Gastroesophageal sphincter (tissue), 3 donors: ENCODE measurements at regions not wholly inside any gene's neighbourhood (a gene's known extent, or its start where the extent isn't known, plus 50 kb on each side); places are given as distances from the start of the nearest gene placed in this dataset.

ENCODE experiments used
- EP300 ChIP-seq: sonication (generic); formaldehyde crosslinking; IDR thresholded peaks from one replicate; pipeline ENCODE4 v1.6.1; 2017; ENCODE audit warnings: antibody characterized with exemption, mild to moderate bottlenecking
- POLR2A ChIP-seq, 2 donors: fragments of 450-650 bp; IDR thresholded peaks; one replicate each; pipeline ENCODE4 v1.6.1; 2017; ENCODE audit warnings: antibody characterized with exemption in 2 of 2, mild to moderate bottlenecking in 2 of 2, moderate library complexity in 1 of 2
- POLR2AphosphoS5 ChIP-seq: sonication (generic); formaldehyde crosslinking; IDR thresholded peaks from one replicate; pipeline ENCODE4 v1.6.1; 2017; ENCODE audit warnings: antibody characterized with exemption
- TF ChIP-seq, protein P1 (sequence below), 4 experiments: fragments of 200-600 bp in 2 of 4; fragments of 450-650 bp in 2 of 4; sonication (generic) in 1 of 4; IDR thresholded peaks; one replicate each; pipeline ENCODE4 v1.5.1; 2017 to 2019; ENCODE audit warnings: antibody characterized with exemption in 4 of 4, mild to moderate bottlenecking in 2 of 4, moderate library complexity in 2 of 4

DNA sequence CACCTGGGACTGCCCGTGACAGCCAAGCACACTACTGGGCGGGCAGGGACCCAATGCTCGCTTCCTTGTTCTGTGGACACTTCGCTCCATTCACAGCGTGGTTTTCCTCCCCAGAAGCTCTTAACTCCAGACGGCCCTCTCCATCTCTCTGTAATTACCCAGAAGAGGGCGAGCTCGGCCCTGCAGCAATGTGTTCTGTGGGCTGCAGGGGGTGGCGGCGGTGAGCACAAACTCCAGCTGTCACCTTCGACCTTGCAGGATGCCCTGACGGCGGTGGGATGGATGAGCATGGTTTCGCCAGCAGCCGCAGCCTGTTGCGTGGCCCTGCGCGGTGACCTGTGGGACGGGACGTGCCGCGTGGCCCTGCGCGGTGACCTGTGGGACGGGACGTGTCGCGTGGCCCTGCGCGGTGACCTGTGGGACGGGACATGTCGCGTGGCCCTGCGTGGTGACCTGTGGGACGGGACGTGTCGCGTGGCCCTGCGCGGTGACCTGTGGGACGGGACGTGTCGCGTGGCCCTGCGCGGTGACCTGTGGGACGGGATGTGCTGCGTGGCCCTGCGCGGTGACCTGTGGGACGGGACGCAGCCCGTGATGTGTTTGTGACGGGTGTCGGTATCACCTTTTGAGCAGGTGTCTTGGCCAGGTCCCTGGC is 1204.7 kb downstream of the BRD1 start:
- TF ChIP-seq, protein P1, sequence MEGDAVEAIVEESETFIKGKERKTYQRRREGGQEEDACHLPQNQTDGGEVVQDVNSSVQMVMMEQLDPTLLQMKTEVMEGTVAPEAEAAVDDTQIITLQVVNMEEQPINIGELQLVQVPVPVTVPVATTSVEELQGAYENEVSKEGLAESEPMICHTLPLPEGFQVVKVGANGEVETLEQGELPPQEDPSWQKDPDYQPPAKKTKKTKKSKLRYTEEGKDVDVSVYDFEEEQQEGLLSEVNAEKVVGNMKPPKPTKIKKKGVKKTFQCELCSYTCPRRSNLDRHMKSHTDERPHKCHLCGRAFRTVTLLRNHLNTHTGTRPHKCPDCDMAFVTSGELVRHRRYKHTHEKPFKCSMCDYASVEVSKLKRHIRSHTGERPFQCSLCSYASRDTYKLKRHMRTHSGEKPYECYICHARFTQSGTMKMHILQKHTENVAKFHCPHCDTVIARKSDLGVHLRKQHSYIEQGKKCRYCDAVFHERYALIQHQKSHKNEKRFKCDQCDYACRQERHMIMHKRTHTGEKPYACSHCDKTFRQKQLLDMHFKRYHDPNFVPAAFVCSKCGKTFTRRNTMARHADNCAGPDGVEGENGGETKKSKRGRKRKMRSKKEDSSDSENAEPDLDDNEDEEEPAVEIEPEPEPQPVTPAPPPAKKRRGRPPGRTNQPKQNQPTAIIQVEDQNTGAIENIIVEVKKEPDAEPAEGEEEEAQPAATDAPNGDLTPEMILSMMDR (IDR thresholded peaks at IDR 0.05), result no peak
- TF ChIP-seq POLR2A (IDR thresholded peaks at IDR 0.05) (no peak), EP300 (no peak), POLR2AphosphoS5 (no peak)
